ENCODE measurements at regions not wholly inside any gene's neighbourhood (a gene's known extent, or its start where the extent isn't known, plus 50 kb on each side); places are given as distances from the start of the nearest gene placed in this dataset.
"Not testable (repeated sequence)": the region's sequence is repeated elsewhere in the genome, so short reads cannot be mapped to it uniquely, and the experiment has no call there.

GRCh38 chr14:43132441-43132840 is 1374.6 kb downstream of the FSCB start:
- H3K27ac ChIP-seq (ENCODE audit: low read depth, low read length) = no peak overlapping the region
- DNase-seq (ENCODE audit: low read depth, low spot score) = no peak
- CTCF ChIA-PET = no interaction called here
- H3K4me3 ChIP-seq (ENCODE audit: low read depth, low read length) = no peak overlapping the region
- H3K27me3 ChIP-seq (ENCODE audit: control insufficient read depth, insufficient read depth, low read length) = no peaks in the 10 kb centered on the region
- H3K9me3 ChIP-seq (ENCODE audit: control insufficient read depth, insufficient read depth, low read length) = peaks cover 8% of the 10 kb centered on the region
- POLR2A ChIA-PET = interaction anchor here (0.7 kb wide), 1 partner anchor 143 kb away, joined by 3 read pairs; no protein-coding TSS in a partner anchor
- TF ChIP-seq CTCF (IDR thresholded peaks at IDR 0.05; ENCODE audit: low read depth, low read length) = no peak

DNA sequence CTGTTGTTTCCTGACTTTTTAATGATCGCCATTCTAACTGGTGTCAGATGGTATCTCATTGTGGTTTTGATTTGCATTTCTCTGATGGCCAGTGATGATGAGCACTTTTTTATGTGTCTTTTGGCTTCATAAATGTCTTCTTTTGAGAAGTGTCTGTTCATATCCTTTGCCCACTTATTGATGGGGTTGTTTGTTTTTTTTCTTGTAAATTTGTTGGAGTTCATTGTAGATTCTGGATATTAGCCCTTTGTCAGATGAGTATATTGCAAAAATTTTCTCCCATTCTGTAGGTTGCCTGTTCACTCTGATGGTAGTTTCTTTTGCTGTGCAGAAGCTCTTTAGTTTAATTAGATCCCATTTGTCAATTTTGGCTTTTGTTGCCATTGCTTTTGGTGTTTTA is 1378.7 kb downstream of the FSCB start:
- CTCF ChIA-PET; POLR2A ChIA-PET; H3K27ac ChIP-seq (ENCODE audit: low read depth, low read length); H3K4me3 ChIP-seq (ENCODE audit: low read depth, low read length); DNase-seq (ENCODE audit: low read depth, low spot score); H3K9me3 ChIP-seq (ENCODE audit: control insufficient read depth, insufficient read depth, low read length); H3K27me3 ChIP-seq (ENCODE audit: control insufficient read depth, insufficient read depth, low read length): not testable (repeated sequence)

- H3K9me3 ChIP-seq (ENCODE audit: control insufficient read depth, insufficient read depth, low read length); H3K27me3 ChIP-seq (ENCODE audit: control insufficient read depth, insufficient read depth, low read length); CTCF ChIA-PET; H3K27ac ChIP-seq (ENCODE audit: low read depth, low read length); H3K4me3 ChIP-seq (ENCODE audit: low read depth, low read length); POLR2A ChIA-PET; DNase-seq (ENCODE audit: low read depth, low spot score): not testable (repeated sequence)
These were observed 1379.2 kb downstream of the FSCB start for GRCh38 chr14:43127874-43128273.

GRCh38 chr14:43123544-43123943 is 1383.5 kb downstream of the FSCB start:
- Histone ChIP-seq H3K27me3 (ENCODE audit: control insufficient read depth, insufficient read depth, low read length) (no peaks in the 10 kb centered on the region), H3K4me3 (ENCODE audit: low read depth, low read length) (no peak overlapping the region), H3K27ac (ENCODE audit: low read depth, low read length) (no peak overlapping the region), H3K9me3 (ENCODE audit: control insufficient read depth, insufficient read depth, low read length) (peaks cover 6% of the 10 kb centered on the region; the same call in 1 of the 2 replicates)
- TF ChIP-seq CTCF (IDR thresholded peaks at IDR 0.05; ENCODE audit: low read depth, low read length) = no peak
- DNase-seq (ENCODE audit: low read depth, low spot score) = no peak
- CTCF ChIA-PET = no interaction called here
- POLR2A ChIA-PET = no interaction called here

GRCh38 chr14:43119672-43120071 is 1387.4 kb downstream of the FSCB start:
- peaks cover 6% of the 10 kb centered on the region; the same call in 1 of the 2 replicates for H3K9me3 ChIP-seq (ENCODE audit: control insufficient read depth, insufficient read depth, low read length)
- DNase-seq (ENCODE audit: low read depth, low spot score) = no peak
- CTCF ChIA-PET = no interaction called here
- TF ChIP-seq CTCF (IDR thresholded peaks at IDR 0.05; ENCODE audit: low read depth, low read length) = no peak
- H3K27ac ChIP-seq (ENCODE audit: low read depth, low read length) = no peak overlapping the region
- POLR2A ChIA-PET = no interaction called here
- H3K27me3 ChIP-seq (ENCODE audit: control insufficient read depth, insufficient read depth, low read length) = no peaks in the 10 kb centered on the region
- no peak overlapping the region for H3K4me3 ChIP-seq (ENCODE audit: low read depth, low read length)

DNA sequence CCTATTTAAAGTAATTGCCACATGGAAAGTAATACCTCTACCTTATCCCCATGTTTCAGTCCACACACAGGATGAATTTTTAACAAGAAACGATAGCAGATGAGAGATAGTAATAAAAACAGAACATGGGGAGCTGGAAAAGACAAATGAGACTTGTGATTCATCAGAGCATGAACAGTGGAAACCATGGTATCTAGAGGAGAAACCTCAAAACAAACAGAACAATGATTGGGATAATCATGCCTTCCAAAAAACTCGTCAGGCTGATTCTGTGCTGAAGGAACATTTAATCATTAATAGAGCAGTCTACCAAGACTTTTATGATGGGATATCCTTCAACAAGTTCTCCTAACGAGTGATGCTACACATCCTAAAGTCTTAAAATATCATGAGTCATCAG is 1390.7 kb downstream of the FSCB start:
- H3K27ac ChIP-seq (ENCODE audit: low read depth, low read length) = no peak overlapping the region
- H3K9me3 ChIP-seq (ENCODE audit: control insufficient read depth, insufficient read depth, low read length) = peaks cover 6% of the 10 kb centered on the region; the same call in 1 of the 2 replicates
- POLR2A ChIA-PET = no interaction called here
- H3K4me3 ChIP-seq (ENCODE audit: low read depth, low read length) = no peak overlapping the region
- H3K27me3 ChIP-seq (ENCODE audit: control insufficient read depth, insufficient read depth, low read length) = no peaks in the 10 kb centered on the region
- CTCF ChIA-PET = no interaction called here
- TF ChIP-seq CTCF (IDR thresholded peaks at IDR 0.05; ENCODE audit: low read depth, low read length) = no peak
- no peak for DNase-seq (ENCODE audit: low read depth, low spot score)

Data from AG04450 (cell line).